Stimulated activated CD8-positive, alpha-beta memory T cell treated with anti-CD3 and anti-CD28 coated beads, Interleukin-12 subunit alpha, Interleukin-12 subunit beta, amount 100 ng/mL, for 24 hours (primary cell): ENCODE measurements at regions not wholly inside any gene's neighbourhood (a gene's known extent, or its start where the extent isn't known, plus 50 kb on each side); places are given as distances from the start of the nearest gene placed in this dataset.

Source experiments
- DNase-seq: peaks from one replicate; pipeline ENCODE4 v3.0.0-alpha.2; 2020; ENCODE audit errors: extremely low read depth

DNA sequence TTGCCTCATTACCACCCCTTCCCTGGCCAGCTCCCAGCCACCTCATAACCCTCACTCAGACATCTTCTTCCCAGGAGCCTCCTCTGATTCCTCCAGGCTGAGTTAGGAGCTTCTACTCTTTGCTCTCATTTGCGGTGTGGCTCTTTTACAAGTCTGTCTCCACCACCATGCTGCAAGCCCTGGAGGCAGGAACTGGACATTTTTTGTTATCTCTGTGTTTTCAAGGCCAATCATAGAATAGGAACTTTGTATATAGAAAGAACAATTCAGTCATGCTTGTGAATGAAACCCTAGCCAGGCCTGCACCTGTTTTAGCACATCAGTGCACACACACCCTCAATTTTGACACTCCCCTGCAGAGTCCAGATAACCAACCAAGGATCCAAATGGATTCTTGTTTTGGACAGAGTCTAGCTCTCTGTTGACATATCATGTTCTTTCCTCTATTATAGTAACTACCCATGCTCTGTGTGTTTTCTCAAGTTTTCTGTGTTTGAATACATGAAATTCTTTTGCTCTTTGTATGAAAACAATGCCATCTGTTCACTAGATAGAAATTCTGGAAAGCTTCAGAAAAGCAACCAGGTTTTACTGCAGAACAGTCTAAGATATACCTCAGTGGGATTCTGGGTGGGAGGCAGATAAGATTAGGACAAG, 60.9 kb upstream of the ZNF648 start:
- DNase-seq, result no peak

GRCh38 chr1:182121787-182122186, 60.3 kb upstream of the ZNF648 start:
- DNase-seq, result no peak

DNA sequence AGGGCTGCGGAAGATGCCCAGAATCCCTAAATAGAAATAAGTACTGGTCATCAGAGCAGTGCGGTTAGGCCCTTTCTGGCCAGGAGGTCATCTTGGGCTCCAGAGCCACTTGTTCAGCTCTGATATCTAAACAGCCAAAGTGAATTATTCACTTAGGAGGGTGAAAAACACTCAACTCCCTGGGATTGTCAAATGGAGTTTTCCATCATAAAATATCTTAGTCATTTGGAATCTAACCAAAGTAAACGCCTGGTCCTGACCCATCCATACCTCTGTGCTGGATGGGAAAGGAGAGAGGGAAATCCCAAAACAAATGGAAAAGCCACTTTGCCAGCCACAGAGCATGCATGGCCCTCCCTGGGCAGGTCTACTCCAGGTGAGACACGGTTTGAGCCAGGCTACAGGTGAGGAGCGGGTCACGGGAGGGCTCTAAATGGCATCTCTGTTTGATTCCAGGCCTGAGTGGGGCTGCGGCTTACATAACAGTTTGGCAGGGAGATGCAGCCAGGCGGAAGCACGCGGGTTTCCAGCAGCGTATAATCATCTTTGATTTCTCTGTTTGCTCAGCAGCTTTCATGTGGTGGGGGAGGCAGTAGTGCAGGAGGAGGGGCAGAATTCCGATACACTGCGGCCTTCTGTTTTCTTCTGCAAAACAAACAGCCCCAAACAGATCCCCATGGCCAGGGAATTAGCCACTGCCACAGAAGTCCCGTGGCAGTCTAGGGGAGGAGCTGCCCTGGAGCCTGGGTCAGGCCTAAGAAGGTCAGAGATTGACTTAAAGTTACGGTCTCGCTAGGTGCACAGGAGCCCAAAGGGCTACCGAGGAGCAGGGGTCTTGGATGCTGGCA, 59.1 kb upstream of the ZNF648 start:
- DNase-seq, result no peak

- DNase-seq, result no peak
These were observed 58.1 kb upstream of the ZNF648 start for GRCh38 chr1:182119631-182120030.

DNA sequence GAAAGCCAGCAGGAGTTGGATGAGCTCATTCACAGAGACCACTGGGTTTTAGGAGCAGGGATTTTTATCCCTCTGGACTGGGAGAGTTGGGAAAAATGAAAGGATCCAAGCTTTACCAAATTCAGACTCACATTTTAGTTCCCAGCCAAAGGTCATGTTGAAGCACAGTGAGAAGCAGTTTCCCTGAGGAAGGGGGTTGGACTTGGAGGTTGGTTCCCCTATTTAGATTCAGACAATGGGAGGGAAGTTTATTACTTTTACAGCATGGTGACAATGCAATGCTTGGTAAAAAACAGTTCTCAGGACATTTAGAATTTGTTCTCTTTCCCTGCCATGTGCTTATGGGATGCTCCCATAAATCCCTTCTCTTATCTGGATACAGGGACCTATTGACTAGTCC, 57.3 kb upstream of the ZNF648 start:
- no peak for DNase-seq

- no peak for DNase-seq
These were observed 53.1 kb upstream of the ZNF648 start for GRCh38 chr1:182114627-182115023.

GRCh38 chr1:182113879-182114626, 52.5 kb upstream of the ZNF648 start:
- DNase-seq, result no peak

- DNase-seq, result no peak
These were observed 50.0 kb upstream of the ZNF648 start for GRCh38 chr1:182111496-182111895.
